Upper lobe of left lung (tissue), 6 donors: ENCODE measurements at regions not wholly inside any gene's neighbourhood (a gene's known extent, or its start where the extent isn't known, plus 50 kb on each side); places are given as distances from the start of the nearest gene placed in this dataset.

Experiments
- ATAC-seq, 2 donors: fragments of 200-7000 bp; cut with Tn5 transposase; one replicate each; pipeline ENCODE4 v1.9.1; 2022; ENCODE audit warnings: mild to moderate bottlenecking in 2 of 2, moderate library complexity in 2 of 2; ENCODE audit not compliant: low FRiP score in 2 of 2
- DNase-seq, 2 donors: peaks; one replicate each; pipeline ENCODE4 v3.0.0-alpha.2; 2019 to 2020
- H3K27ac ChIP-seq, 4 donors: fragments of 200-600 bp; sonication (generic); one replicate each; pipeline ENCODE4 v1.5.1; 2016 to 2019
- H3K27me3 ChIP-seq, 4 donors: fragments of 200-600 bp; sonication (generic); one replicate each; pipeline ENCODE4 v1.5.1; 2017 to 2019
- H3K36me3 ChIP-seq, 4 donors: fragments of 200-600 bp; sonication (generic); one replicate each; pipeline ENCODE4 v1.5.1; 2016 to 2019
- H3K4me1 ChIP-seq, 4 donors: fragments of 200-600 bp; sonication (generic); one replicate each; pipeline ENCODE4 v1.5.1; 2018 to 2019
- H3K4me3 ChIP-seq, 4 donors: fragments of 200-600 bp; sonication (generic); one replicate each; pipeline ENCODE4 v1.5.1; 2017 to 2019; ENCODE audit warnings: mild to moderate bottlenecking in 2 of 4, moderate library complexity in 1 of 4
- H3K9me3 ChIP-seq, 4 donors: fragments of 200-600 bp; sonication (generic); one replicate each; pipeline ENCODE4 v1.5.1; 2018 to 2019
- EP300 ChIP-seq, 4 donors: sonication (generic); formaldehyde crosslinking; IDR thresholded peaks; one replicate each; pipeline ENCODE4 v1.5.1; 2017; ENCODE audit warnings: antibody characterized with exemption in 4 of 4, control low read depth in 2 of 4
- POLR2A ChIP-seq, 4 donors: fragments of 450-650 bp; IDR thresholded peaks; one replicate each; pipeline ENCODE4 v1.5.1; 2016 to 2017; ENCODE audit warnings: antibody characterized with exemption in 4 of 4, mild to moderate bottlenecking in 2 of 4
- POLR2AphosphoS5 ChIP-seq, 2 donors: sonication (generic); formaldehyde crosslinking; IDR thresholded peaks; one replicate each; pipeline ENCODE4 v1.5.1; 2017; ENCODE audit warnings: antibody characterized with exemption in 2 of 2
- WGBS, 2 donors: methylation state at CpG; one replicate each; pipeline ENCODE4 v1.1.5; 2017 to 2018; 5-methylcytosine and 5-hydroxymethylcytosine counted together
- TF ChIP-seq, protein P1 (sequence below), 6 experiments: fragments of 450-650 bp in 4 of 6; fragments of 200-600 bp in 2 of 6; sonication (generic) in 2 of 6; IDR thresholded peaks; one replicate each; pipeline ENCODE4 v1.5.1; 2016 to 2019; ENCODE audit warnings: antibody characterized with exemption in 6 of 6
- donor health status: DM: no; HTN: no; CAD: no; lungs with moderate emphysema.
- donor health status: DM: no; HTN: yes; CAD: no; lungs with severe emphysema.

DNA sequence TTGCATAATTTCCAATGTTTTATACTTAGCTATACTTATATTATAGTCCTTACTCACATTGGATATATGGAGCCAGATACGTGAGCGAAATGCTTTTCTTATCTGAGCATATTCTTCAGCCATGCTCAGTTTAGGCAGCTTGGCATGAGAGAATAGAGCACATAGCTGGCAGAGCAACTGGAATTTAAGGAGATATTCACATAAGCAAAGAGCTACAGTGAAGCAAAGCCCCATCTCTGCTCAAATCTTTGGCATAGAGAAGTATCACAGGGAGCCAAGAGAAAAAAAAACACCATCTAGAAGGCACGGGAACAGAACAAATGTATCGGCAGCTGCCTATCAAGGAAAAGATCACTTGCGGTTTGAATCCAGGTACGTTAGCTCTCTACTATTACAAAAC, 734.2 kb upstream of the KIF2B start:
- H3K9me3 ChIP-seq, result no peaks in the 10 kb centered on the region
- no peak overlapping the region for H3K4me3 ChIP-seq
- no peaks in the 10 kb centered on the region for H3K4me1 ChIP-seq
- no peaks in the 10 kb centered on the region for H3K36me3 ChIP-seq
- TF ChIP-seq POLR2AphosphoS5 (IDR thresholded peaks at IDR 0.05) (no peak), POLR2A (IDR thresholded peaks at IDR 0.05) (no peak), EP300 (IDR thresholded peaks at IDR 0.05) (no peak)
- TF ChIP-seq, protein P1, sequence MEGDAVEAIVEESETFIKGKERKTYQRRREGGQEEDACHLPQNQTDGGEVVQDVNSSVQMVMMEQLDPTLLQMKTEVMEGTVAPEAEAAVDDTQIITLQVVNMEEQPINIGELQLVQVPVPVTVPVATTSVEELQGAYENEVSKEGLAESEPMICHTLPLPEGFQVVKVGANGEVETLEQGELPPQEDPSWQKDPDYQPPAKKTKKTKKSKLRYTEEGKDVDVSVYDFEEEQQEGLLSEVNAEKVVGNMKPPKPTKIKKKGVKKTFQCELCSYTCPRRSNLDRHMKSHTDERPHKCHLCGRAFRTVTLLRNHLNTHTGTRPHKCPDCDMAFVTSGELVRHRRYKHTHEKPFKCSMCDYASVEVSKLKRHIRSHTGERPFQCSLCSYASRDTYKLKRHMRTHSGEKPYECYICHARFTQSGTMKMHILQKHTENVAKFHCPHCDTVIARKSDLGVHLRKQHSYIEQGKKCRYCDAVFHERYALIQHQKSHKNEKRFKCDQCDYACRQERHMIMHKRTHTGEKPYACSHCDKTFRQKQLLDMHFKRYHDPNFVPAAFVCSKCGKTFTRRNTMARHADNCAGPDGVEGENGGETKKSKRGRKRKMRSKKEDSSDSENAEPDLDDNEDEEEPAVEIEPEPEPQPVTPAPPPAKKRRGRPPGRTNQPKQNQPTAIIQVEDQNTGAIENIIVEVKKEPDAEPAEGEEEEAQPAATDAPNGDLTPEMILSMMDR (IDR thresholded peaks at IDR 0.05), result no peak
- no peak overlapping the region for H3K27ac ChIP-seq
- no peak for DNase-seq
- H3K27me3 ChIP-seq, result no peaks in the 10 kb centered on the region
- no peak for ATAC-seq
- WGBS, 2 donors, result 83 to 89% methylated on average over 6 of the region's 6 CpGs

DNA sequence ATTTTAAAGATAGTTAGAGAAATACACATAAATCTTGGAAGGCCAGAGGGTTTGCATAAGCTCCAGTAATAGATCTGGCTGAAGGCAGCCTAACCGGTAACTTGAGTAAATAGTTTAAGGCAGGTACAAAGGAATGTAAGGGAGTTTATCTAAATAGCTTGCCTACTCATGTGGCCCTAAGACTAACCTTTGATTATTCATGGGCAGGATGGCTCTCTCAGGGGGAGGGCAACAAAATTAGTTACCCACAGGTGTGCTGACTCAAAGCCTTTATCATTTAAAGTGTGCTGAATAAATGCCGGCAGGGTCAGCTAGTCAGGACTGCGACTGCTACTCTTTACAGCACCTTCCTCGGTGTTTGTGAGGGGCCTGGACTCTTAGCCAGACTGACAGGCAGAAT, 761.3 kb upstream of the KIF2B start:
- 49 to 55% methylated on average over 4 of the region's 4 CpGs for WGBS, 2 donors
- no peaks in the 10 kb centered on the region for H3K36me3 ChIP-seq
- peaks cover 0 to 4% (median 3%) of the 10 kb centered on the region in 4 donors for H3K9me3 ChIP-seq
- DNase-seq, result no peak
- H3K4me1 ChIP-seq, result no peaks in the 10 kb centered on the region
- no peaks in the 10 kb centered on the region for H3K27me3 ChIP-seq
- no peak for ATAC-seq
- no peak overlapping the region for H3K27ac ChIP-seq
- TF ChIP-seq EP300 (IDR thresholded peaks at IDR 0.05) (no peak), POLR2A (IDR thresholded peaks at IDR 0.05) (no peak)
- TF ChIP-seq, protein P1 (IDR thresholded peaks at IDR 0.05), result no peak
- no peak overlapping the region for H3K4me3 ChIP-seq

DNA sequence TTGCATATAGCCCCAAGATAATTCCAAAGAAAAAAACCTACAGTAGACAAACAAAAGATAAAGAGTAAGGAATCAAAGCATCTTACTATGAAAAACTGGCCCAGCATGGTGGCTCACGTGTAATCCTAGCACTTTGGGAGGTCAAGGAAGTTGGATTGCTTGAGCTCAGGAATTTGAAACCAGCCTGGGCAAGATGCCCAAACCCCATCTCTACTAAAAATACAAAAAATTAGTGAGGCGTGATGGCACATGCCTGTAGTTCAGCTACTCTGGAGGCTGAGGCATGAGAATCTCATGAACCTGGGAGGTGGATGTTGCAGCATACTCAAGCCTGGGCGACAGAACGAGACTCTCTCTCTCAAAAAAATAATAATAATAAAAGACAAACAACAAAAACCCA, 764.7 kb upstream of the KIF2B start:
- WGBS, 2 donors, result 75 to 83% methylated on average over 4 of the region's 4 CpGs
- DNase-seq (no peak), ATAC-seq (no peak)
- no peak overlapping the region for H3K27ac ChIP-seq
- no peak overlapping the region for H3K4me3 ChIP-seq
- TF ChIP-seq EP300 (IDR thresholded peaks at IDR 0.05) (no peak), POLR2A (IDR thresholded peaks at IDR 0.05) (no peak)
- peaks cover 0 to 4% (median 3%) of the 10 kb centered on the region in 4 donors for H3K9me3 ChIP-seq
- no peaks in the 10 kb centered on the region for H3K36me3 ChIP-seq
- H3K27me3 ChIP-seq, result no peaks in the 10 kb centered on the region
- H3K4me1 ChIP-seq, result no peaks in the 10 kb centered on the region

GRCh38 chr17:53046781-53047180, 775.9 kb upstream of the KIF2B start:
- H3K27me3 ChIP-seq, result no peaks in the 10 kb centered on the region

GRCh38 chr17:53039981-53040380, 782.7 kb upstream of the KIF2B start:
- TF ChIP-seq POLR2AphosphoS5 (IDR thresholded peaks at IDR 0.05), result no peak

More at GRCh38 chr17:53046781-53047180, 775.9 kb upstream of the KIF2B start:
- no peak overlapping the region for H3K27ac ChIP-seq
- no peak for TF ChIP-seq POLR2AphosphoS5 (IDR thresholded peaks at IDR 0.05)
- no peak for TF ChIP-seq EP300 (IDR thresholded peaks at IDR 0.05)
- TF ChIP-seq, protein P1 (IDR thresholded peaks at IDR 0.05), result no peak
- no peak for TF ChIP-seq POLR2A (IDR thresholded peaks at IDR 0.05)
- DNase-seq (no peak), ATAC-seq (no peak)
- 63 to 64% methylated on average over 2 of the region's 2 CpGs for WGBS, 2 donors
- H3K4me3 ChIP-seq, result no peak overlapping the region
- H3K9me3 ChIP-seq, result no peaks in the 10 kb centered on the region
- H3K4me1 ChIP-seq, result no peaks in the 10 kb centered on the region
- H3K36me3 ChIP-seq, result no peaks in the 10 kb centered on the region

DNA sequence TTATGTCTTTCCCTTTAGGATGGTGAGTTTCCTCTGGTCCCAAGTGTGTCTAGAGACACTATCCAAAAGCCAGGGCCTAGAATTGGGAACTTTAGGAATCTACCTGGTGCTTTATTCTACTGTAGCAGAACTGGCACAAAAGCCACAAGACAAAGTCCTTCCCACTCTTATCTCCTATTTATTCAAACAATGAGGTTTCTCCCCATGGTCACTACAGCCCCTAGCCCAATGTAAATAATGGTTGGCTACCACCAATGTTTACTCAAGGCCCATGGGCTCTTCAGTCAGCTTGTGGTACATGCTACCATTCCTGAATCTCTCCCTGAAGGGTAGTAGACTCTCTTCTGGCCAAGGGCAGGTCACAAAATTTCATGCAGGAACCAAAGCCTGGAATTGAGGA, 789.4 kb upstream of the KIF2B start:
- Histone ChIP-seq H3K4me3 (no peak overlapping the region), H3K27me3 (no peaks in the 10 kb centered on the region), H3K27ac (no peak overlapping the region), H3K4me1 (no peaks in the 10 kb centered on the region), H3K9me3 (no peaks in the 10 kb centered on the region), H3K36me3 (no peaks in the 10 kb centered on the region)
- no peak for ATAC-seq
- no peak for DNase-seq
- TF ChIP-seq POLR2AphosphoS5 (IDR thresholded peaks at IDR 0.05) (no peak), POLR2A (IDR thresholded peaks at IDR 0.05) (no peak), EP300 (IDR thresholded peaks at IDR 0.05) (no peak)
- TF ChIP-seq, protein P1 (IDR thresholded peaks at IDR 0.05), result no peak

More at GRCh38 chr17:53039981-53040380, 782.7 kb upstream of the KIF2B start:
- Histone ChIP-seq H3K4me3 (no peak overlapping the region), H3K27me3 (no peaks in the 10 kb centered on the region), H3K4me1 (no peaks in the 10 kb centered on the region), H3K27ac (no peak overlapping the region), H3K36me3 (no peaks in the 10 kb centered on the region), H3K9me3 (no peaks in the 10 kb centered on the region)
- DNase-seq (no peak), ATAC-seq (no peak)
